DND-41 (cell line): ENCODE measurements at regions not wholly inside any gene's neighbourhood (a gene's known extent, or its start where the extent isn't known, plus 50 kb on each side); places are given as distances from the start of the nearest gene placed in this dataset.
"Not testable (repeated sequence)": the region's sequence is repeated elsewhere in the genome, so short reads cannot be mapped to it uniquely, and the experiment has no call there.

Experiments used
- ATAC-seq: fragments of 200-7000 bp; cut with Tn5 transposase; 3 replicates; pipeline ENCODE4 v1.9.1; 2021; ENCODE audit warnings: low read depth; ENCODE audit not compliant: insufficient read depth
- DNase-seq: peaks from one replicate; pipeline ENCODE4 v3.0.0-alpha.2; 2020
- H2AFZ ChIP-seq: 2 replicates; pipeline ENCODE4 v1.6.0; 2012; ENCODE audit warnings: low read depth, low read length
- H3K27ac ChIP-seq: 2 replicates; pipeline ENCODE4 v1.5.1; 2012; ENCODE audit warnings: low read length, inconsistent platforms
- H3K27me3 ChIP-seq: fragments of 200-600 bp; sonication (generic); 2 replicates; pipeline ENCODE4 v1.6.0; 2012; ENCODE audit warnings: low read length, mild to moderate bottlenecking, inconsistent platforms; ENCODE audit not compliant: insufficient read depth, poor library complexity
- H3K36me3 ChIP-seq: 2 replicates; pipeline ENCODE4 v1.5.1; 2012; ENCODE audit warnings: low read length, inconsistent platforms; ENCODE audit not compliant: insufficient read depth
- H3K4me1 ChIP-seq: 2 replicates; pipeline ENCODE4 v1.5.1; 2012; ENCODE audit warnings: mild to moderate bottlenecking, low read length; ENCODE audit not compliant: insufficient read depth
- H3K4me2 ChIP-seq: 2 replicates; pipeline ENCODE4 v1.6.0; 2012; ENCODE audit warnings: mild to moderate bottlenecking, moderate library complexity, low read length, inconsistent platforms; ENCODE audit not compliant: insufficient read depth
- H3K4me3 ChIP-seq, 2 experiments: fragments of 200-600 bp in 1 of 2; shearing (Covaris generic) in 1 of 2; 2 replicates each; pipeline ENCODE4 v1.5.1; 2012 to 2016; ENCODE audit warnings: inconsistent platforms in 2 of 2, low read length in 2 of 2, mild to moderate bottlenecking in 2 of 2, low read depth in 1 of 2, moderate library complexity in 1 of 2
- H3K79me2 ChIP-seq: 2 replicates; pipeline ENCODE4 v1.6.0; 2012; ENCODE audit warnings: low read length, inconsistent platforms; ENCODE audit not compliant: insufficient read depth
- H3K9ac ChIP-seq: 2 replicates; pipeline ENCODE4 v1.6.0; 2012; ENCODE audit warnings: low read depth, mild to moderate bottlenecking, inconsistent platforms, low read length, moderate library complexity
- H3K9me3 ChIP-seq: 2 replicates; pipeline ENCODE4 v1.5.1; 2012; ENCODE audit warnings: low read length, moderate library complexity, mild to moderate bottlenecking, inconsistent platforms; ENCODE audit not compliant: insufficient read depth, severe bottlenecking
- H4K20me1 ChIP-seq: 2 replicates; pipeline ENCODE4 v1.6.0; 2012; ENCODE audit warnings: low read length; ENCODE audit not compliant: insufficient read depth
- EZH2 ChIP-seq: IDR thresholded peaks from 3 replicates; pipeline ENCODE4 v1.6.1; 2012; ENCODE audit warnings: borderline replicate concordance, low read depth, mild to moderate bottlenecking, moderate library complexity, low read length, inconsistent platforms; ENCODE audit not compliant: severe bottlenecking
- TF ChIP-seq, protein P1 (sequence below): IDR thresholded peaks from 2 replicates; pipeline ENCODE4 v1.5.1; 2012; ENCODE audit warnings: borderline replicate concordance, low read length, moderate library complexity, mild to moderate bottlenecking; ENCODE audit not compliant: poor library complexity, severe bottlenecking; ENCODE audit errors: extremely low read depth

DNA sequence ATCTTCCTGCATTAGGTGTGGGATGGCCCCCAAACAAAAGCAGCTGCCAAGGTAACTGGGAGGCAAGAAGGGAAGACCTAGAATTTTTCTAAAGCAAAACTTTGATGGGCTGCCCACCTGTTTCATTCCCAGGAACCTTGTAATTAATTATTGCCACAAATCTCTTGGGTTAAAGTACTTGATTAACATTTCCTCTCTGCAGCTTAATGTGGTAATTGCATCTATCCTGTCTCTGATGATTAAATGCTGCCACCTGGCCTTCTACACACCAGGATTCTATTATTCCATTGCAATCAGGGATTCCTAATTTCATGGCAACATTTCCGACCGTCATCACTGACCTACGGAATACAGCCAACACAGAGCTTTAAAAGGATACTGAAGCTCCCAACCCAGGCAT, 68.3 kb upstream of the RC3H1 start:
- H3K9me3 ChIP-seq, result no peaks in the 10 kb centered on the region
- no peak overlapping the region for H2AFZ ChIP-seq
- H3K4me3 ChIP-seq, result no peak overlapping the region
- no peaks in the 10 kb centered on the region for H3K79me2 ChIP-seq
- DNase-seq (no peak), ATAC-seq (no peak)
- no peak overlapping the region for H3K9ac ChIP-seq
- no peaks in the 10 kb centered on the region for H4K20me1 ChIP-seq
- H3K27me3 ChIP-seq, result no peaks in the 10 kb centered on the region
- no peak overlapping the region for H3K4me2 ChIP-seq
- H3K27ac ChIP-seq, result no peak overlapping the region
- TF ChIP-seq, protein P1, sequence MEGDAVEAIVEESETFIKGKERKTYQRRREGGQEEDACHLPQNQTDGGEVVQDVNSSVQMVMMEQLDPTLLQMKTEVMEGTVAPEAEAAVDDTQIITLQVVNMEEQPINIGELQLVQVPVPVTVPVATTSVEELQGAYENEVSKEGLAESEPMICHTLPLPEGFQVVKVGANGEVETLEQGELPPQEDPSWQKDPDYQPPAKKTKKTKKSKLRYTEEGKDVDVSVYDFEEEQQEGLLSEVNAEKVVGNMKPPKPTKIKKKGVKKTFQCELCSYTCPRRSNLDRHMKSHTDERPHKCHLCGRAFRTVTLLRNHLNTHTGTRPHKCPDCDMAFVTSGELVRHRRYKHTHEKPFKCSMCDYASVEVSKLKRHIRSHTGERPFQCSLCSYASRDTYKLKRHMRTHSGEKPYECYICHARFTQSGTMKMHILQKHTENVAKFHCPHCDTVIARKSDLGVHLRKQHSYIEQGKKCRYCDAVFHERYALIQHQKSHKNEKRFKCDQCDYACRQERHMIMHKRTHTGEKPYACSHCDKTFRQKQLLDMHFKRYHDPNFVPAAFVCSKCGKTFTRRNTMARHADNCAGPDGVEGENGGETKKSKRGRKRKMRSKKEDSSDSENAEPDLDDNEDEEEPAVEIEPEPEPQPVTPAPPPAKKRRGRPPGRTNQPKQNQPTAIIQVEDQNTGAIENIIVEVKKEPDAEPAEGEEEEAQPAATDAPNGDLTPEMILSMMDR, result no peak
- no peak for TF ChIP-seq EZH2
- H3K4me1 ChIP-seq, result no peaks in the 10 kb centered on the region
- H3K36me3 ChIP-seq, result no peaks in the 10 kb centered on the region

DNA sequence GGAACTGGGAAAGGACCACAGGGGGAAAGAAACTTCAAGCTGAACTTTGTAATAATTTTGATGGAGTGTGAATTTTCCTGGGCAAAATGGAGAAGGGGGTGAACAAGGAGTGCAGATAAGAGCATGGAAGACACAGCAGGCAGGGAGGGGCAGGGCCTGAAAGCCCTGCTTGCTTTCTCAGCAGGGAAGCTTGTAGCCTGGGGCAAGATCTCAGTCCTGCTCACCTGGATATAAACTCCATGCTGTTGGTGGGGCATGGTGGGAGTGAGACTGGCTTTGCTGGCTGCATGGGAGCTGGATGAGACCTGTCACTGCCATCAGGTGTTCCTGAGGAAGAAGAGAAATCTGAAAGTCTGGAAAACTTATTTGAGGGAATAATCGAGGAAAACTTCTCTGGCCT, 58.7 kb upstream of the RC3H1 start:
- H3K4me2 ChIP-seq, result no peak overlapping the region
- H3K4me3 ChIP-seq, result no peak overlapping the region
- no peak overlapping the region for H3K27ac ChIP-seq
- H3K9me3 ChIP-seq, result no peaks in the 10 kb centered on the region
- no peak overlapping the region for H2AFZ ChIP-seq
- ATAC-seq, result no peak
- no peaks in the 10 kb centered on the region for H3K27me3 ChIP-seq
- no peaks in the 10 kb centered on the region for H3K36me3 ChIP-seq
- H4K20me1 ChIP-seq, result no peaks in the 10 kb centered on the region
- no peak for DNase-seq
- H3K4me1 ChIP-seq, result no peaks in the 10 kb centered on the region
- TF ChIP-seq, protein P1, result no peak
- no peak for TF ChIP-seq EZH2
- H3K79me2 ChIP-seq, result no peaks in the 10 kb centered on the region
- H3K9ac ChIP-seq, result no peak overlapping the region

DNA sequence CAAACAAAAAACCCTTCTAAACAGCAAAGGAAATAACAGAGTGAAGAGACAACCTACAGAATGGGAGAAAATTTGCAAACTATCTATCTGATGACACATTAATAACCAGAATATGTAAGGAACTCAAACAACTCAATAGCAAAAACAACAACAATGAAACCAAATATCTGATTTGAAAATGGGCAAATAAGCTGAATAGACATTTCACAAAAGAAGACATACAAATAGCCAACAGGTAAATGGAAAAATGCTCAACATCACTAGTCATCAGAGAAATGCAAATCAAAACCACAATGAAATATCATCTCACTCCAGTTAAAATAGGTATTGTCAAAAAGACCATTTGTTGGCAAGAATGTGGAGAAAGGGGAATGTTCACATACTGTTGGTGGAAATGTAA, 57.6 kb upstream of the RC3H1 start:
- H3K4me2 ChIP-seq, result no peak overlapping the region
- no peak overlapping the region for H3K27ac ChIP-seq
- H3K9me3 ChIP-seq, result no peaks in the 10 kb centered on the region
- H3K27me3 ChIP-seq, result no peaks in the 10 kb centered on the region
- ATAC-seq (no peak), DNase-seq (no peak)
- no peaks in the 10 kb centered on the region for H3K79me2 ChIP-seq
- H2AFZ ChIP-seq, result no peak overlapping the region
- H3K4me1 ChIP-seq, result no peaks in the 10 kb centered on the region
- no peaks in the 10 kb centered on the region for H3K36me3 ChIP-seq
- no peak overlapping the region for H3K9ac ChIP-seq
- H4K20me1 ChIP-seq, result no peaks in the 10 kb centered on the region
- no peak overlapping the region for H3K4me3 ChIP-seq
- TF ChIP-seq EZH2, result no peak
- TF ChIP-seq, protein P1, result no peak

DNA sequence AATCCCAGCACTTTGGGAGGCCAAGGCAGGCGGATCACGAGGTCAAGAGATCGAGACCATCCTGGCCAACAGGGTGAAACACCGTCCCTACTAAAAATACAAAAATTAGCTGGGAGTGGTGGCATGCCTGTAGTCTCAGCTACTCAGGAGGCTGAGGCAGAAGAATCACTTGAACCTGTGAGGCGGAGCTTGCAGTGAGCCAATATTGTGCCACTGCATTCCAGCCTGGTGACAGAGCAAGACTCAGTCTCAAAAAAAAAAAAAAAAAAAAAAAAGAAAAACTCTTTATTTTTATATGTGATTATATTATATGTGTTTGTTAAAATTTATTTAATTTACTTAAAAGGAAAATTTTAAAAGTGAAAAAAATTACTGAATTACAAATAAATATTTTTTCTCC, 56.8 kb upstream of the RC3H1 start:
- H3K36me3 ChIP-seq, ATAC-seq, H3K27ac ChIP-seq, DNase-seq, H2AFZ ChIP-seq, H3K9ac ChIP-seq, H3K4me3 ChIP-seq, H3K9me3 ChIP-seq, H4K20me1 ChIP-seq, H3K4me2 ChIP-seq, H3K79me2 ChIP-seq, H3K4me1 ChIP-seq, H3K27me3 ChIP-seq: not testable (repeated sequence)
